OCI-LY1 (cell line): ENCODE measurements at regions not wholly inside any gene's neighbourhood (a gene's known extent, or its start where the extent isn't known, plus 50 kb on each side); places are given as distances from the start of the nearest gene placed in this dataset.

Experiments used
- EZH2 ChIP-seq: fragments of 200-600 bp; sonication (generic), shearing (Covaris generic); IDR thresholded peaks from 2 replicates; pipeline ENCODE4 v1.8.0; 2017; ENCODE audit warnings: borderline replicate concordance, mixed run types, mild to moderate bottlenecking, antibody characterized with exemption, low read length, moderate library complexity, mixed read lengths
- TF ChIP-seq, protein P1 (sequence below): fragments of 200-600 bp; sonication (generic), shearing (Covaris generic); IDR thresholded peaks from 2 replicates; pipeline ENCODE4 v1.5.1; 2017; ENCODE audit warnings: mild to moderate bottlenecking, antibody characterized with exemption, low read length, moderate library complexity, mixed read lengths

DNA sequence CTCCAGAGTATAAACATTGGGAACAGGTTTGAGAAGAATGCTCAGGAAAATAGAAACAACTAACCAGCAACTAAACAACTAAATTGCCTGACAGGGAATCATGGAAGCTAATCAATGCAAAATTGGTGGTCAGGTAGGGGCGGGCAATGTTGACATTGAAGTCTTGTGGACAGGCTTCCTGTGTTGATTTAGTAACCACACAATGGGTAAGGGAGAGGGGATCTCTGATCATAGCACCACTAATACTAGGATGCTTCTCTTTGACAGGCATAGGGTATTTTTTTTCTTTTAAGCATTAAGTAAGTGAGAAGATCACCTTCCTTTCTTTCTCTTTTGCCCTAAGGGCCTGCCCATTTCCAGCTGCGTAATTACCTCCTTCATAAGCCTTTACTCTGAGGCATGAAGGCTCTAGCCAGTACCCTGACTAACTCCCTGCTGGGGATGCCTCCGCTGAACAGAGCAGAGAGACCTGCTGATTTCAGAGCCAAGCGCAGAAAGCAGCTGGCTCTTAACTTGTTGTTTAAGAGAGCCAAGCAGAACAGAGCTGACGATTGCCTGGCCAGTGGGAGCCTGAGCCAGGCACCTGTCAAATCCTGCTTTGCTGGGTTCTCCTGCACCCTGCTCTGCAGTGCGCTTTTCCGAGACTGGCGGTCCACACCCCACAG, 118.7 kb downstream of the BMP2 start:
- TF ChIP-seq, protein P1, sequence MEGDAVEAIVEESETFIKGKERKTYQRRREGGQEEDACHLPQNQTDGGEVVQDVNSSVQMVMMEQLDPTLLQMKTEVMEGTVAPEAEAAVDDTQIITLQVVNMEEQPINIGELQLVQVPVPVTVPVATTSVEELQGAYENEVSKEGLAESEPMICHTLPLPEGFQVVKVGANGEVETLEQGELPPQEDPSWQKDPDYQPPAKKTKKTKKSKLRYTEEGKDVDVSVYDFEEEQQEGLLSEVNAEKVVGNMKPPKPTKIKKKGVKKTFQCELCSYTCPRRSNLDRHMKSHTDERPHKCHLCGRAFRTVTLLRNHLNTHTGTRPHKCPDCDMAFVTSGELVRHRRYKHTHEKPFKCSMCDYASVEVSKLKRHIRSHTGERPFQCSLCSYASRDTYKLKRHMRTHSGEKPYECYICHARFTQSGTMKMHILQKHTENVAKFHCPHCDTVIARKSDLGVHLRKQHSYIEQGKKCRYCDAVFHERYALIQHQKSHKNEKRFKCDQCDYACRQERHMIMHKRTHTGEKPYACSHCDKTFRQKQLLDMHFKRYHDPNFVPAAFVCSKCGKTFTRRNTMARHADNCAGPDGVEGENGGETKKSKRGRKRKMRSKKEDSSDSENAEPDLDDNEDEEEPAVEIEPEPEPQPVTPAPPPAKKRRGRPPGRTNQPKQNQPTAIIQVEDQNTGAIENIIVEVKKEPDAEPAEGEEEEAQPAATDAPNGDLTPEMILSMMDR, result no peak
- no peak for TF ChIP-seq EZH2
